Fibroblast of skin of left biceps (primary cell): ENCODE measurements at regions not wholly inside any gene's neighbourhood (a gene's known extent, or its start where the extent isn't known, plus 50 kb on each side); places are given as distances from the start of the nearest gene placed in this dataset.

Experiments used
- DNase-seq, 2 experiments: peaks; one replicate each; pipeline ENCODE4 v3.0.0-alpha.2; 2013; ENCODE audit warnings: low read depth in 2 of 2

DNA sequence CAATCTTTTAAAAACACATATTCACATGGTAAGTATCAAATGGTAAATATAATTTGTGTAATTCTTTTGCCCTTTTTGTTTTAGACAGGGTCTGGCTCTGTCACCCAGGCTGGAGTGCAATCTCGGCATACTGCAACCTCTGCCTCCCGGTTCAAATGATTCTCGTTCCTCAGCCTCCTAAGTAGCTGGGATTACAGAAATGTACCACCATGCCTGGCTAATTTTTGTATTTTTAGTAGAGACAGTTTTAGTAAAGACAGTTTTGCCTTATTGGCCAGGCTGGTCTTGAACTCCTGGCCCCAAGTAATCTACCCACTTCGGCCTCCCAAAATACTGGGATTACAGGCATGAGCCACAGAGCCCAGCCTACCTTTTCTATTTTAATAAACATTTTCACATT is 182.2 kb downstream of the MYCN start:
- no peak for DNase-seq

- DNase-seq, result no peak
These were observed 181.6 kb downstream of the MYCN start for GRCh38 chr2:16121986-16122390.

GRCh38 chr2:16121231-16121985 is 181.1 kb downstream of the MYCN start:
- no peak for DNase-seq

- DNase-seq, result no peak
These were observed 180.3 kb downstream of the MYCN start for GRCh38 chr2:16120591-16121180.

DNA sequence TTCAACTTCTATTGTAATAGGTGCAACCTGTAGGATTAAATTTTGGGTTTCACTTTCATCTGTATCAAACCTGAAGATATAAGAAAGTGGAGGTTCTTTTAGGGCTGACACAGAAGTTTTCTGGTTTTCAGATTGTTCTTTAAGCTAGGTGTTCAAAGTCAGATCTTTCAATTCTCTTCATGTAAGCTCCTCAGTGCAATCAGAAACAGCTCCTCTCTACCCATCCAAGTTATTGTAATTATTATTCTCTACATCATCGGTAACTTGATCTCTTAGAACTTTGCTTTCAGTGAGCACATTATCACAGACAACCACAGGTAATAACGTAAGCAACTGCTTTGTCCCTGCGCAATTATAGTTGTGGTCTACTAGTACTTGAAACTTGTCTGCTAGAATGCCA is 179.4 kb downstream of the MYCN start:
- DNase-seq, result no peak

GRCh38 chr2:16118611-16119590 is 178.6 kb downstream of the MYCN start:
- no peak for DNase-seq

- DNase-seq, result no peak
These were observed 177.7 kb downstream of the MYCN start for GRCh38 chr2:16117791-16118610.

DNA sequence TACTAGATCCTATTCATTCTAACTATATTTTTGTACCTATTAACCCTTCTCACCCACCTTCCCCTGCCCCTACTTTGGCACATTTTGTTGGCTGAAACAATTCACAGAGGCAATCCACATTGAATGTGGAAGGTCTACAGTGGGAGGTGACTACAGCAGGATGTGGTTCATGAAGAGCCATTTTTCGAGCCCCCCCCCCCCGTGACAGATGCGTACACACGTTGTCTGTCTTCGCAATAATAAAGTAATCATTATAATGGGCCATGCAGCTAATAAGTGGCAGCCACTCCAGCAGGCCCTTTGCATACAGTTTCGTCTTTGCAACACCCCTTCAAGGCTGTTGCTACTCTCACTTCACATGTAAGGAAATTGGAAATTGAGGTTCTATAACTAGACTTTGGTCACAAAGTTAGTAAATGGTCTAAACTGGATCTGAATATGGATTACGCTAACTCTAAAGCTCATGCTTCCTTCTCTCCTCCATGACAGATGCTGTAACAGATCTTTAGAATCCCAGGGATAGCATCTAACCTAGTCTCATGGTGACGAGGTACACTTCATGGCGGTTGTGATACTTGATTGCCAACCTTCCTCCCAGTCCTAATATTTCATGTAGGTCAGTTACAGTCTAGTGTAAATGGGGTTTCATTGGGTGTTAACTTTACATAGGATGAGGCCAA is 176.8 kb downstream of the MYCN start:
- DNase-seq, result no peak

DNA sequence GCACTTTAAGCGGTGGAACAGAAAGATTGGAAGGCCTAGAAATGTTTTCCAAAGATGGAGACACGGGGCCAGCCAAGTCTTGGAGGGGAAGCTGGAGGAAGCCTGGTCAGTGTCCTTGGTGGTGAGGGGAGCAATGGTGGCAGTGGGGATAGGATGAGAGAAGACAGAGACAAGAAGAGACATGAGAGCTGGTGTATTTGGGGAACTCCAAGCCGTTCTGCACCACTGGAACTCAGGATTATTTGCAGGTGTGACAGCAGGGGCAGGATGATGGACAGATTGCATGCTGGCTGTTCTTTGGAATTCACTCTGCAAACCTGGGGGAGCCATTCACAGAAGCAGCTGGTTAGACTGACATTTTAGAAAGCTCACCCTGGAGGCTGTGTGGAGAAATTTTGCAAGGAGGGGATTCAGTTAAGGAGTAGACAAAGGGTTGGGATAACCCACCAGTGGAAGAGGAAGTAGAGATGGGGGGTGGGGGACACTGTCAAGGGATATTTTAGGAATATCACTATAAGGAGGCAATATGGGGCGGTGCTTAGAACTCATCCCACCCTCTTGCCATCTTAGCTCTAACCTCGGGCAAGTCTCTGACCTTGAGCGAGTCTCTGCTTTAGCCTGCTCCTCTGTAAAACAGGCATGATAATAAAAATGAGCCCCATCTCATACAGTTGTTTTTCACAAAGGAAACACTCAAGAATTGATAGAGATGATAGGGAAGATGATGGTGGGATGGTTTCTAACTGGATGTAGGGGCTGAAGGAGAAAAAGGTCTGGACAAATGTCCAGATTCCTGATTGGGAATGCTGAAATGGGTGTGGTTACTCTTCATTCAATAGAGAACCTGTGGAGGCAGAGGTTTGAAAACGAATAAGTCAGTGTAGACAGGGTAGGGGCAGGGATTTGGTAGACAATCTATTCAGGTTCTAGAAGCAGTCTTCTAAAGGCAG is 175.8 kb downstream of the MYCN start:
- DNase-seq, result no peak

- DNase-seq, result no peak
These were observed 174.9 kb downstream of the MYCN start for GRCh38 chr2:16115291-16115690.

DNA sequence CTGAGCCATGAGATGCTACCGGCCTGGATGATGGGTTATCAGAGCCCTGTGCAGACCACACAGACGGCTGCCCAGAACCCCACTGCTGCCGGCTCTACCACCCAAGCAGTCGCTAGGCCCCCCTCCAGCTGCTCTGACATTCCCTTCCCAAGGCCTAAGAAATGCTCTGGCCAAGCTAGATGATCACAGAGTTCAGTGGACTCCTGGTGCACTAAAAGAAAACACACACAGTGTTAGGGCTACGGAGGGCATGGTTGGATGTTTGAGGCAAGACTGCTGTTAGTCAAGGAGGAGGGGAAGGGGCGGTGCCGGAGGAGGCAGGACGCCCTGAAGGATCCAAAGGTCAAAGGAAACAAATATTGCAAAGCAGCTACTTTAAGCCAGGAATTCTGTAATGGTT is 174.5 kb downstream of the MYCN start:
- DNase-seq, result no peak

DNA sequence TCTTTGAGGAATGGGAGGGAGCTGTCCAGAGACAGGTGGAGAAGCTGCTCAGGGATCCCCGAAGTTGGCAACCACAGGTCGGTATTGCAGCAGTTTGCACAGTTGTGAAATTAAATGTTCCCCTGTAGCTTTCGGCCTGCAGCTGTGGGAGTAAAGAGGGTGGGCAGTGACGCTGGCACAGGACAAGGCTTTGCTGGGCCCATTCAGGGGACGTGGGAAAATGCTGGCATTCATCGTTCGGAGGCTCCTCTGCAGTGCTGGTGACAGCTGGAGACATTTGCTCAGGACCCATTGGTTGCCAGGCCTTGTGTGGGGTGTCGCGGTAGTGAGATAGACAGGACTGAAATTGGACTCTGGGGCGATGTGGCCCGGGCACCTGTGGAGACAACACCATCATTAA is 173.7 kb downstream of the MYCN start:
- no peak for DNase-seq

DNA sequence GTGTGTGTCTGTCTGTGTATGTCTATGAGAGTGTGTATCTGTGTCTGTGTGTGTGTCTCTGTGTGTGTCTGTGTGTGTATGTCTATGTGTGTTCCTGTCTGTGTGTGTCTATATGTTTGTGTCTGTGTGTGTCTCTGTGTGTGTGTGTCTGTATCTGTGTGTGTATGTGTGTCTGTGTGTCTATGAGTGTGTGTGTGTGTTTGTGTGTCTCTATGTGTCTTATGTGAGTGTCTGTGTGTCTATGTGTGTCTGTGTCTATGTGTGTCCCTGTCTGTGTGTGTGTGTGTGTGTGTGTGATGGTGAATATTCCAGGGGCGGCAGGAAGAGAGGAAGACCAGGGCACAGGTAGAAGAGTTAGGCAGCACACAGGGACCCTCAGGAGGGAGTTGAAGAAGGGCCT is 173.2 kb downstream of the MYCN start:
- DNase-seq, result no peak

- DNase-seq, result no peak
These were observed 172.7 kb downstream of the MYCN start for GRCh38 chr2:16112972-16113560.

GRCh38 chr2:16112251-16112971 is 172.1 kb downstream of the MYCN start:
- DNase-seq, result no peak

- DNase-seq, result no peak
These were observed 171.5 kb downstream of the MYCN start for GRCh38 chr2:16111838-16112210.

DNA sequence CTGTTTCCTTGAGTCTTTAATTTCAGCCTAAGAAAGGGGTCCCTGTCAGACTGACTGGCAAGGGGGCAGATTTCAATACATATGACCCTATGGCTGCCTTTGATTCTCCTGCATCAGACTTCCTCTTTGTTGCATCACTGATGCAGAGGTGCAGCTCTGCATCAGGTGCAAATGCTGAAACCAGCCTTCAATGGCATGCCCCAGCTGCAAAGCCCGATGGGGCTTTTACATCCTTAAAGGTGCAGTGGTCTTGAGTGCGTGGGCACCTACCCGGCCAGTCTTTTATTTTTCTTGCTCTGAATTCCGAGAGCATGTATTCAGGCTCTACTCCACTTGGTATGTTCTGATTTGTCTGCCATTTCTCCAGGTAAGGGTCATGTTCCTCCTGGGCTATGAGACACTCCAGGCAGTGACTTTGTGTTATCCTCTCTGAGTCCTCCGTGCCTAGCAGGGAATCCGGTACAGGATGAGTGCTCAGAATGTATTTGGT is 169.5 kb downstream of the MYCN start:
- DNase-seq, result no peak

GRCh38 chr2:16109368-16109820 is 169.0 kb downstream of the MYCN start:
- DNase-seq, result no peak

DNA sequence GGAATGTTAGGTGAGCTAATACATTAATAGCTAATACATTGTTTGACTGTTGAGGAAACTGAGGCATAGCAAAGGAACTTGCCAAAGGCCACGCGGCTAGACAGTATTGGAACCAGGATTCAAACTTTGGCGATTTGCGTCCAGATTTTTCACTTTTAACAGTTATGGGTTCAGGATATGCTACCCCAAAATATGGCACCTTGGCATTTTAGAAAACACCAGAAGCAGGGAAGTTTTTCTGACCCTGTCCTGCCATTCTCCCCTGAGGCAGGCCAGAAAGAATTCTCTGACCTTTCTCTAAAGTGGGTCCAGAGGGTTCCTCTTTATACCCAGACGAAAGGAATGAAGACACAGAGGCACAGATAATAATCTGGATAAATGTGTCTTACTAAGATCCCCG is 166.9 kb downstream of the MYCN start:
- no peak for DNase-seq
